HG02763 (cell line): ENCODE measurements at regions not wholly inside any gene's neighbourhood (a gene's known extent, or its start where the extent isn't known, plus 50 kb on each side); places are given as distances from the start of the nearest gene placed in this dataset.

ENCODE experiments used
- ATAC-seq: cut with Tn5 transposase; IDR thresholded peaks from one replicate; pipeline ENCODE4 v1.9.1; 2021; ENCODE audit warnings: mild to moderate bottlenecking, moderate library complexity; ENCODE audit not compliant: unreplicated experiment

- ATAC-seq = no peak
Measured at GRCh38 chr17:68812876-68813584, 142.2 kb downstream of the ABCA8 start.

GRCh38 chr17:68809148-68809547 is 146.0 kb downstream of the ABCA8 start:
- ATAC-seq = no peak

- ATAC-seq = no peak
Measured at GRCh38 chr17:68807998-68808772, 147.0 kb downstream of the ABCA8 start.

GRCh38 chr17:68805609-68806008 is 149.6 kb downstream of the ABCA8 start:
- ATAC-seq = no peak

GRCh38 chr17:68804777-68805520 is 150.2 kb downstream of the ABCA8 start:
- no peak for ATAC-seq

- ATAC-seq = no peak
Measured at GRCh38 chr17:68803164-68803929, 151.8 kb downstream of the ABCA8 start.

- ATAC-seq = no peak
Measured at GRCh38 chr17:68801335-68802247, 153.6 kb downstream of the ABCA8 start.

- ATAC-seq = no peak
Measured at GRCh38 chr17:68800751-68801150, 154.4 kb downstream of the ABCA8 start.

GRCh38 chr17:68794636-68795434 is 160.4 kb downstream of the ABCA8 start:
- no peak for ATAC-seq

GRCh38 chr17:68792873-68793272 is 162.3 kb downstream of the ABCA8 start:
- no peak for ATAC-seq

- no peak for ATAC-seq
Measured at GRCh38 chr17:68792042-68792685, 163.0 kb downstream of the ABCA8 start.

- ATAC-seq = no peak
Measured at GRCh38 chr17:68790931-68791330, 164.3 kb downstream of the ABCA8 start.

- no peak for ATAC-seq
Measured at GRCh38 chr17:68790492-68790891, 164.7 kb downstream of the ABCA8 start.

GRCh38 chr17:68789203-68789962 is 165.8 kb downstream of the ABCA8 start:
- no peak for ATAC-seq

GRCh38 chr17:68785565-68786486 is 169.4 kb downstream of the ABCA8 start:
- no peak for ATAC-seq

GRCh38 chr17:68784431-68784830 is 170.8 kb downstream of the ABCA8 start:
- ATAC-seq = no peak

GRCh38 chr17:68783861-68784260 is 171.3 kb downstream of the ABCA8 start:
- ATAC-seq = no peak
